K562 (cell line): ENCODE measurements at regions not wholly inside any gene's neighbourhood (a gene's known extent, or its start where the extent isn't known, plus 50 kb on each side); places are given as distances from the start of the nearest gene placed in this dataset.

ENCODE experiments used
- EZH2 ChIP-seq: IDR thresholded peaks from 2 replicates; pipeline ENCODE4 v1.6.1; 2012; ENCODE audit warnings: low read depth, mild to moderate bottlenecking, inconsistent platforms, low read length, borderline replicate concordance
- HDAC6 ChIP-seq: IDR thresholded peaks from 2 replicates; pipeline ENCODE4 v1.6.1; 2012; ENCODE audit warnings: low read depth, mild to moderate bottlenecking, control low read depth, inconsistent platforms, low read length, moderate library complexity
- HDGF ChIP-seq: fragments of 450-650 bp; IDR thresholded peaks from 2 replicates; pipeline ENCODE4 v1.6.1; 2016
- KLF16 ChIP-seq: IDR thresholded peaks from 2 replicates; pipeline ENCODE4 v1.6.1; 2016; ENCODE audit warnings: antibody characterized with exemption
- PML ChIP-seq: IDR thresholded peaks from 2 replicates; pipeline ENCODE4 v1.6.1; 2012; ENCODE audit warnings: low read length, inconsistent platforms
- TAF1 ChIP-seq: IDR thresholded peaks from 2 replicates; pipeline ENCODE4 v1.6.1; 2011; ENCODE audit warnings: mild to moderate bottlenecking, low read length, moderate library complexity; ENCODE audit not compliant: insufficient read depth, control insufficient read depth, severe bottlenecking; ENCODE audit errors: extremely low read depth
- TRIM24 ChIP-seq, 2 experiments: fragments of 450-650 bp; IDR thresholded peaks; 2 replicates each; pipeline ENCODE4 v1.6.1; 2016
- TF ChIP-seq, protein P1 (sequence below): fragments of 250-450 bp; sonication (Bioruptor Pico); IDR thresholded peaks from 2 replicates; pipeline ENCODE4 v1.8.0; 2021; ENCODE audit warnings: moderate library complexity, mild to moderate bottlenecking, inconsistent platforms
- TF ChIP-seq, protein P2 (sequence below): sonication (generic); formaldehyde crosslinking; IDR thresholded peaks from 2 replicates; pipeline ENCODE4 v1.9.0; 2022; ENCODE audit warnings: mild to moderate bottlenecking, missing genetic modification reagents
- TF ChIP-seq, protein P3 (sequence below), 3 experiments: IDR thresholded peaks in 2 of 3; conservative IDR thresholded peaks in 1 of 3; 2 replicates each; pipeline ENCODE4 v1.5.1; 2011 to 2012; ENCODE audit warnings: low read length in 3 of 3, mild to moderate bottlenecking in 3 of 3, control low read depth in 2 of 3, improper control_type of control experiment in 1 of 3, inconsistent platforms in 1 of 3, low read depth in 1 of 3, mixed read lengths in 1 of 3, moderate library complexity in 1 of 3; ENCODE audit not compliant: insufficient read depth in 2 of 3
- TF ChIP-seq, protein P4 (sequence below): fragments of 450-650 bp; formaldehyde crosslinking; IDR thresholded peaks from 2 replicates; pipeline ENCODE4 v1.4.0; 2020; ENCODE audit warnings: mild to moderate bottlenecking, moderate library complexity
- TF ChIP-seq, protein P5 (sequence below): sonication (generic); formaldehyde crosslinking; IDR thresholded peaks from 2 replicates; pipeline ENCODE4 v1.8.0; 2022; ENCODE audit warnings: missing genetic modification reagents, mild to moderate bottlenecking, borderline replicate concordance

DNA sequence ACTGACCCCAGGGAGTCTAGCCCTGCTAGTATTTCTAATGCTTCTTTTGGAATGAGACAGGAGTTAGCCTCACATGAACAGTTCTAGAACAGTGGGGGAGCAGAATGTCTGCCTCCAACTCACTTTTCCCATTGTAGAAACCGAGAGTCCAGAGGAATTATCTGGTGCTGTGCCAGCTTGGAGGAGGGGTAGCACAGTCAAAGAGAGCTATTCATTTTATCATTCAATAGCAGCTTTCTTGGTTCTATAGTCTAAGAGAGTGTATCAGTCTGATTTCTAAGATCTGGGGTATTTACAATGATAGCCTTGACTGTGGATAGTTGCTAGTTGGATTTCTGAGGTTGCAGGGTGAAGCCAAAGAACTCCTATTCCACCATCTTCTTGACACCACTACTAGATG lies 448.2 kb downstream of the RFPL4B start:
- TF ChIP-seq, protein P1, sequence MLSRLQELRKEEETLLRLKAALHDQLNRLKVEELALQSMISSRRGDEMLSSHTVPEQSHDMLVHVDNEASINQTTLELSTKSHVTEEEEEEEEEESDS: no peak
- TF ChIP-seq, protein P2, sequence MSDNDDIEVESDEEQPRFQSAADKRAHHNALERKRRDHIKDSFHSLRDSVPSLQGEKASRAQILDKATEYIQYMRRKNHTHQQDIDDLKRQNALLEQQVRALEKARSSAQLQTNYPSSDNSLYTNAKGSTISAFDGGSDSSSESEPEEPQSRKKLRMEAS (CRISPR knock-in tag): no peak
- TF ChIP-seq EZH2 (no peak), KLF16 (no peak), HDAC6 (no peak), TRIM24 (IDR thresholded peaks at IDR 0.05) (no peak), HDGF (no peak), TAF1 (no peak), PML (no peak)
- TF ChIP-seq, protein P3, sequence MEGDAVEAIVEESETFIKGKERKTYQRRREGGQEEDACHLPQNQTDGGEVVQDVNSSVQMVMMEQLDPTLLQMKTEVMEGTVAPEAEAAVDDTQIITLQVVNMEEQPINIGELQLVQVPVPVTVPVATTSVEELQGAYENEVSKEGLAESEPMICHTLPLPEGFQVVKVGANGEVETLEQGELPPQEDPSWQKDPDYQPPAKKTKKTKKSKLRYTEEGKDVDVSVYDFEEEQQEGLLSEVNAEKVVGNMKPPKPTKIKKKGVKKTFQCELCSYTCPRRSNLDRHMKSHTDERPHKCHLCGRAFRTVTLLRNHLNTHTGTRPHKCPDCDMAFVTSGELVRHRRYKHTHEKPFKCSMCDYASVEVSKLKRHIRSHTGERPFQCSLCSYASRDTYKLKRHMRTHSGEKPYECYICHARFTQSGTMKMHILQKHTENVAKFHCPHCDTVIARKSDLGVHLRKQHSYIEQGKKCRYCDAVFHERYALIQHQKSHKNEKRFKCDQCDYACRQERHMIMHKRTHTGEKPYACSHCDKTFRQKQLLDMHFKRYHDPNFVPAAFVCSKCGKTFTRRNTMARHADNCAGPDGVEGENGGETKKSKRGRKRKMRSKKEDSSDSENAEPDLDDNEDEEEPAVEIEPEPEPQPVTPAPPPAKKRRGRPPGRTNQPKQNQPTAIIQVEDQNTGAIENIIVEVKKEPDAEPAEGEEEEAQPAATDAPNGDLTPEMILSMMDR (IDR thresholded peaks at IDR 0.05 in 2 of 3, conservative IDR thresholded peaks at IDR 0.05 in 1 of 3; ENCODE audit: insufficient read depth in 2 of 3, low read depth in 1 of 3, low read length in 3 of 3): no peak
- TF ChIP-seq, protein P4, sequence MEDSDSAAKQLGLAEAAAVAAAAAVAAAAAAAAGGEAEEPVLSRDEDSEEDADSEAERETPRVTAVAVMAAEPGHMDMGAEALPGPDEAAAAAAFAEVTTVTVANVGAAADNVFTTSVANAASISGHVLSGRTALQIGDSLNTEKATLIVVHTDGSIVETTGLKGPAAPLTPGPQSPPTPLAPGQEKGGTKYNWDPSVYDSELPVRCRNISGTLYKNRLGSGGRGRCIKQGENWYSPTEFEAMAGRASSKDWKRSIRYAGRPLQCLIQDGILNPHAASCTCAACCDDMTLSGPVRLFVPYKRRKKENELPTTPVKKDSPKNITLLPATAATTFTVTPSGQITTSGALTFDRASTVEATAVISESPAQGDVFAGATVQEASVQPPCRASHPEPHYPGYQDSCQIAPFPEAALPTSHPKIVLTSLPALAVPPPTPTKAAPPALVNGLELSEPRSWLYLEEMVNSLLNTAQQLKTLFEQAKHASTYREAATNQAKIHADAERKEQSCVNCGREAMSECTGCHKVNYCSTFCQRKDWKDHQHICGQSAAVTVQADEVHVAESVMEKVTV (CRISPR knock-in tag): no peak
- TF ChIP-seq, protein P5, sequence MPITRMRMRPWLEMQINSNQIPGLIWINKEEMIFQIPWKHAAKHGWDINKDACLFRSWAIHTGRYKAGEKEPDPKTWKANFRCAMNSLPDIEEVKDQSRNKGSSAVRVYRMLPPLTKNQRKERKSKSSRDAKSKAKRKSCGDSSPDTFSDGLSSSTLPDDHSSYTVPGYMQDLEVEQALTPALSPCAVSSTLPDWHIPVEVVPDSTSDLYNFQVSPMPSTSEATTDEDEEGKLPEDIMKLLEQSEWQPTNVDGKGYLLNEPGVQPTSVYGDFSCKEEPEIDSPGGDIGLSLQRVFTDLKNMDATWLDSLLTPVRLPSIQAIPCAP (CRISPR knock-in tag): no peak
